NCI-H128 (cell line): ENCODE measurements at regions not wholly inside any gene's neighbourhood (a gene's known extent, or its start where the extent isn't known, plus 50 kb on each side); places are given as distances from the start of the nearest gene placed in this dataset.
"Not testable (repeated sequence)": the region's sequence is repeated elsewhere in the genome, so short reads cannot be mapped to it uniquely, and the experiment has no call there.

ENCODE experiments used
- DNase-seq: peaks from one replicate; lab custom pipeline; 2025; ENCODE audit not compliant: unreplicated experiment; lab: John Stamatoyannopoulos, UW

DNA sequence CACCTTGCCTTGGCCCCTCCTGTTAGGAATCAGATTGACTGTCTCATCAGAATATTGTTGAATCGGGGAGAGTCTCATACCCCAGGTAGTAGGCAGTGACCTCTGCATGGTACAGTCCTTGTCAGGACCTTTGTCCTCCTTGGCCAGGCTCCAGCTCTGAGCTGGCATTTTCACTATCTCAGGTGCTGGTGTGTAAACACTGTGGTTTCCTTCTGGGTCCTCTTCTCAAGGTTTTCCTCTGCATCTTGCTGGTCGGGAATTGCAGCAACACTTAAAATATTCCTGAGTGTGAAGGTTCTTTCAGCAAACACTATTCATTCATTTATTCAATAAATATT is 69.7 kb upstream of the TAMM41 start:
- DNase-seq = not testable (repeated sequence)

DNA sequence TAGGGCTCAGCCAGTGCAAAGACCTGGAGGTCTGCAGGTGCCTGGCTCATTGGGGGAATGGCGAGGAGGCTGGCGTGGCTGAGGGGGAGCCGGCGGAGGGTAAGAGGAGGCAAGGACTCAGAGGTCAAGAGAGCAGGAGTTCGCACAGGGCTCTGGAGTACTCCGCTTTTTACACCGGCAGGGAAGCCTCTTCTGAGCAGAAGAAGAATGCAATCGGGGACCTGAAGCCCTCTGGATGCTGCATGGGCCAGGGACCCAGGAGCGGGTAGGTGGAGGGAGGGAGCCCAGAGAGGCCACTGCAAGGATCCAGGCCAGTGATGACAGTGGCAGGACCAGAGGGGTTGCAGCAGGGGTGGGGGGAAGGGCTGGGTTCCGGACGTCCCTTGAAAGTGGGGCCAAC is 70.4 kb upstream of the TAMM41 start:
- no peak for DNase-seq

DNA sequence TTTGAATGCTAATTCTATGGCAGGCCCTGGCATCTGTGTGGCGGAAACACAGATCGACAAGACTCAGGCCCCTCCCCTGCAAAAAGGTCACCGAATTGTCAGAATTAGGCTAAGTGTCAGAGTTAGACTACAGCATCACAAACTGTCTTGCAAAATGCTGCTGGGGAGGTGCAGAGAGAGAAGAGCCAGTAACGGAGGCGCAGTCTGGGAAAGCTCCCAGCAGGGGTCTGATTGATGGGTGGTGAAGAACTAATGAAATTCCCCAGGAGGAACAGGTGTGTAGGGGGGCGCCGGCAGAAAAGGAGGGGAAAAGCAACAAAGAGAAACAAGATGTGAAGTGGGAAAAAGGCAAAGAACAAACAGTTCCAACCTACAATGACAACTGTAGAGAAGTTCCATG is 72.7 kb upstream of the TAMM41 start:
- no peak for DNase-seq

DNA sequence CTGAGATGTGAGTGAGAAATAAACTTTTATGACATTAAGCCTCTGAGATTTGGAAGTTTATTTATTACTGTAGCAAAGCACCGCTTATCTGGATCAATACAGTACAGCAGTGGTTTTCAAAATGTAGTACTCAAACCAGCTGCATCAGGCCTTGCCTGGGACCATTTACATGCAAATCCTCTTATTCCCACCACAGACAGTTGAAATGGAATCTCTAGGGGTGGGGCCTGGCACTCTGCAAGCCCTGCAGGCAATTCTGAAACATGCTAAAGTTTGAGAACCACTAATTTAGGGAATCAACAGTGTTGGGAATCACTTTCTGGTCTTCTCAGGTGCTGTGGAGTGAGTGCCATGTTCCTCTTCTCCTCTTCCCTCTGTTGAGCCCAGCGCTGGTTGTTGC is 77.8 kb upstream of the TAMM41 start:
- DNase-seq = no peak

DNA sequence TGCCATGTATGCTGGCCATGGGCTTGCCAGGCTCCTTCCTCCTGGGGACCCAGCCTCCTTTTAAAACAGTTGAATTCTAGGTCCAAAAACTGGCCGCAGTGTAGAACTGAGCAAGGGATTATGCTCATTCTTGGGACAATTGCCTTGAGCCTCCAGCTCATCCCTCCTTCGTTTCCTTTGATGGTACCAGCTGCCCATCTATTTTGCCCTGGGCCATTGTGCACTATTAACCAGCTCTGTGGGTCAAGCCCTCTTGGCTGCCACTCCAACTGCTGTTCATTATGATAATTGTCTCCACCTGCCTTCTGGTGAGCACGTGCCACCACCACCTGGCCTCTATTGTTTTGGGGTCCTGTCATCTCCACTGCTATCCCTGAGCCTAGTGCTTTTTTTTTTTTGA is 75.8 kb upstream of the SYN2 start:
- DNase-seq = no peak

DNA sequence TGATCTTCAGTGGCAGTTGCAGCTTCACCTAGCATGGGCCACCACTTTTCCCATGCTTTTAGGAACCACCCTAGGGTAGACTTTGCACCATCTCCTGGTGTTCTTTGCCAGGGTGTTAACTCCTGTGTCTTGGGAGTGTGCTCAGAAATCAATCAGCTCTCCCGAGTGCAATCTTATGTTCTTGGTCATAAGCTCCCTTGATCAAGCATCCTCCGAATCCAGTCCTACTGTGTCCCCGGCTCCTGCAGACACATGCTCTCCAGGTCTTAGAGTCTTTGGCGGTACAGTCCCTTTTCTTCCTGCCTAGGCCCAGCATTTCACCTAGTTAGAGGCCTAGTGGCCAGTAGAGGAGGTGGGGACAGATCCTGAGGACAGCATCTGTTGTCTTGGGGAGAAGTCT is 74.7 kb upstream of the SYN2 start:
- DNase-seq = no peak

DNA sequence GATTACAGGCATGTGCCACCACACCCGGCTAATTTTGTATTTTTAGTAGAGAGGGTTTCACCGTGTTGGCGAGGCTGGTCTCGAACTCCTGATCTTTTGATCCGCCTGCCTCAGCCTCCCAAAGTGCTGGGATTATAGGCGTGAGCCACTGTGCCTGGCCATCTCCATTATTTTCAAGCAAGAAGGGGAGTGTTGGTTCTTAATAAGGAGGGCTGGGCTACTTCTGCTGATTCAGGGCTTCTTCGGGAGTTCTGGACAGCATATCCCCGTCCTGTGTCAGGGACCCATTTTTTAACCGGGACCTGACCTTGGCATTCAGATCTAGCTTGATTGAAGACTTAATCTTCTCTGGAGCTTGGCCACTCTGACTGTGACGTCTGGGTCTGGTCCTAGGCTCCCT is 74.1 kb upstream of the SYN2 start:
- no peak for DNase-seq

DNA sequence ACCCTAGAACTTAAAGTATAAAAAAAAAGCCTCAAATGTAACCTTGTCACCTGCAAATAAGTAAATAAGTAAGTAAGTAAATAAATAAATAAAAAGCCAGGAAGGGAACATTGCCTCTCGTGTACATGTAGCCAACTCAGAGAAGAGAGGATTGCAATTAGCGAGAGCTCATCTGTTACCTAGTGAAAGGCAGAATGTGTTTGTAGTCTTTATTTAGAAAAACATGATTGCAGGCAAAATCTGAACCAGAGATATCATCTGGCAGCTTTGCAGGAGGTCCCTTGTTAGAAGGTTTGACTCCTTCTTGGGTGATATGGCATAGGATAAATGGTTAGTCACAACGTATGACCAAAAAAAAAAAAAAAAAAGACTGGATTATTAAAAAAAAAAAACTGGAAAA is 71.6 kb upstream of the SYN2 start:
- DNase-seq = no peak

DNA sequence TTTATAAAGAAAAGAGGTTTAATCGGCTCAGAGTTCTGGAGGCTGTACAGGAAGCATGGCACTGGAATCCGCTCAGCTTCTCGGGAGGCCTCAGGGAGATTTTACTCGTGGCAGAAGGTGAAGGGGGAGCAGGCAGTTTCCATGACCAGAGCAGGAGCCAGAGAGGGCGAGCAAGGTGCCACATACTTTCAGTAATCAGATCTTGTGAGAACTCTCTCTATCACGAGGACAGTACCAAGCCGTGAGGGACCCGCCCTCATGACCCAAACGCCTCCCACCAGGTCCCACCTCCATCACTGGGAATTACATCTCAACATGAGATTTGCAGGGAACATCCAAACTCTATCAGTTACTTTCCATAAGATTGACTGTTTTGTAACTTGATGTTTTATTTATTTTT is 70.7 kb upstream of the SYN2 start:
- no peak for DNase-seq

DNA sequence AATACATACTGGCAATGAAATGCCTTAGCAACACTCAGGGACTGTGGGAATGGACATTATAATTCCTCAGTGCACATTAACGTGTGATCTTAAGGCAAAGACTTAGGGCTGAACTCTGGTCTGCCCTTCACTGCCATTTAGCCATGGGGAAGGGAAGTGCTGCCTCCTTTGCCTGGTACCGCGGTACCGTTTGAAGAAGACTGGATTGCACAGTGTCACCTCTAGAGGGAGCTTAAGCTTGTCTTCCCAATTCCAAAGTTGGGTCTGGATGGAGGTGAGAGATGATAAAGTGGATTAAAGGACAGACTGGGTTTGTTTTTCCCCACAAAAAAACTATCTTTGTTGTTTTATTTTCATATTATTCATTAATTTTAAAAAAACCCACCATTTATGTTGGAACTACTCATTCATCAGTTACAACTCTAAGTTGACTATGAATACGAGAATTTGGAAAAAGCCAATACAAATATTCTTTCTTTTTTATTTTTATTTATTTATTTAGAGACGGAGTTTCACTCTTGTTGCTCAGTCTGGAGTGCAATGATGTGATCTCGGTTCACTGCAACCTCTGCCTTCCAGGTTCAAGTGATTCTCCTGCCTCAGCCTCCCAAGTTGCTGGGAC is 60.0 kb upstream of the SYN2 start:
- DNase-seq = no peak

DNA sequence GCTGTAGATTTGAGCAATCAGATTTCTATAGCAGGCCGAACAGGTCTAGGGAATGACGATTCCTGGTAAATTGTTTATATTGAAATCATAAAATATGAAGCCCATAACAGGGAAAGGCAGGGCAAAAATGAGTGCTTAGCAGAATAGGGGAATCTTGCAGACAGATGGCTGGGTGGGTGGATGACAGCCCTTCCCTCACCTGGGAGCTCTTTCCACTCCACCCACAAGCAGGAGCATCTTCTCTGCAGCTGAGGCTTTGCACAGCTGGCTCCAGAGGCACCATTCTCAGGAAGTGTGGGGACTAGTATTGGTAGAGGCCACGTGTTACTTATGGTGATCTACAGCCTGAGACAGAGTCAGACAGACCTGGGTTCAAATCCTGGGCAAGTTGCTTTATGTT is 55.9 kb upstream of the SYN2 start:
- DNase-seq = no peak

DNA sequence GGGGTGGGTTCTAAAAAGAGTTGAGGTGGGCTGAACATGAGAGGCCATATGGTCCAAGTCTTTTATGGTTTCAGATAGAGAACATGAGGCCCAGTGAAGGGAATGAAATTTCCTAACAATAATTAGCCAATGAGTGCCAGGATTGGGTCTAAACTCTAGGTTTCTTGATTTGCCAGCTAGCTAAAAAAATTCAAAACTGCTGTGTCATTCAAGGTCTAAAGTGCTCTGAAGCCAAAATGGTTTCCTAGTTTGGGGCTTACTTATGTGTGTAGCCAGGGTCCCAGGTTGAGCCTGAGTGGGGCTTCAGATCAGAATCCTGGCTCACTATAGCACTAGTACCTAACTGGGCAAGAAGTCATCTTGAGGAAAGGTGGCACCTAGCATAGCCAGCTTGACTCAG is 55.3 kb upstream of the SYN2 start:
- DNase-seq = no peak

DNA sequence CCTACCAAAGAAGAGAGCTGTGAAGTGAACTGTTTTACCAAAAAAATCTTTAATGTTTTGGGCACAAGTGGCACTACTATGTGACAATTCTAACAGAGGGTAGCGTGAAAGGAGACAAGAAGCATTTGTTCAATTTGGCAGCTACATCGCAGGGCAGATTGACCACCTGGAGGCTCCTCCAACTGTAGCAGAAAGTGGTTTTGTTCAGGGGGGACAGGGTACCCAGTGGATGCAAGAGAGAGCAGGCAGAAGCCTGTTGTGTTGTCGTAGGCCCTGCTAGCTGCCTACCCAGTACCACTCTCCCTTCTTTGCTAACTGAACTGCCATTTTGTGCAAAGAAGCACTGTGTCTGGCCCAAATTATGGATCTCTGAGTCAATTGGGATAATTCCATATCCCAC is 54.8 kb upstream of the SYN2 start:
- DNase-seq = no peak

DNA sequence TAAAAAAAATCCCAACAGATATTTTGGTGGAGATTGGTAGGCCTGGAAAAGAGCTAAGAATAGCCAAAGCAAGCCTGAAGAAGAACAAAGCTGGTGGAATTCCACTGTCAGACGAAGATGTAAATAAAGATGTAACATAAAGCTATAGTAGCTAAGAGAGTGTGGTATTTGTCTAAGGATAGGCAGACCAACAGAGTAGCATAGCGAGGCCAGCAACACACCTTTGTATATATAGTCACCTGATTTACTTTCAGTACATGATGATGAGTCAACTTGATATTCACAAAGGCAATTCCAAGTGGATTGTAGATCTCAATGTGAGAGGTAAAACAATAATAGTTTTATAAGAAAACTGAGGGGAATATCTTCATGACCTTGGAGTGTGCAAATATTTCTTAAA is 53.6 kb upstream of the SYN2 start:
- DNase-seq = no peak

DNA sequence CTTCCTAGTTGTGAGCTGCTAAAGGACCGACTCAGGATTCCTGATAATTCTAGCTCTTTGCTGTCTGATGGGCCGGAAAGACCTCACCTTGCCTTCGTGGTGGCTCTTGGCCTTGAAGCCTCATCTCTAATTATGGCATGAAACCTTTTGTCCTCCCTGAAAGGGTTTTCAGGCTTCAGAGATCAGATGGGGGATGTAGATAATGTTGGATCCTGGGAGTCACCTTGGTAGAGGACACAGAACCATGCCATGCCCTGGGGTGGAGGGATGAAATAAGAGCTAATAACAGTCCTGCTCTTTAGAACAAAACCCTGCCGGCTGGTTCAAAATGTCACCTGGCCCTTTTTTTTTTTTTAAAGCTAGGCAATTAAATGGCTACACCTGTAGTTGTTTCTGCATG is 50.8 kb upstream of the SYN2 start:
- no peak for DNase-seq

DNA sequence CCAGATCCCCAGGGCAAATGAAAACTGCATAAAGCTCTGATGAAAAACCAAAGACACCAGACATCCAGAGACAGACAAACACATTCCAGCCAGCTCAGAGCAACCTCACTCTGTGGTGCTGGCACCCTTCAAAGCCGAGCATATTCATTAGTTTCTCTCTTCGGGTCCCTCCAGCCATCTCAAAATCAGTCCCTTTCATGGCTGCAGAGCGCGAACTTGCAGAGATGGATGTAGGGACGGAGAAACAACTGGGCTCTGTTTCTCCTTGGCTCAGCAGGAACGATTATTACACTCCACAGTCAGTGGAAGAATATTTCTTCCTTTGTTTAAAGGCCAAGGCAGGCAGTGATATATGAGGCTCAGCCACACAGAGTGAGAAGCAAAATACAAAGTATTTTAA is 50.4 kb upstream of the SYN2 start:
- DNase-seq = no peak

DNA sequence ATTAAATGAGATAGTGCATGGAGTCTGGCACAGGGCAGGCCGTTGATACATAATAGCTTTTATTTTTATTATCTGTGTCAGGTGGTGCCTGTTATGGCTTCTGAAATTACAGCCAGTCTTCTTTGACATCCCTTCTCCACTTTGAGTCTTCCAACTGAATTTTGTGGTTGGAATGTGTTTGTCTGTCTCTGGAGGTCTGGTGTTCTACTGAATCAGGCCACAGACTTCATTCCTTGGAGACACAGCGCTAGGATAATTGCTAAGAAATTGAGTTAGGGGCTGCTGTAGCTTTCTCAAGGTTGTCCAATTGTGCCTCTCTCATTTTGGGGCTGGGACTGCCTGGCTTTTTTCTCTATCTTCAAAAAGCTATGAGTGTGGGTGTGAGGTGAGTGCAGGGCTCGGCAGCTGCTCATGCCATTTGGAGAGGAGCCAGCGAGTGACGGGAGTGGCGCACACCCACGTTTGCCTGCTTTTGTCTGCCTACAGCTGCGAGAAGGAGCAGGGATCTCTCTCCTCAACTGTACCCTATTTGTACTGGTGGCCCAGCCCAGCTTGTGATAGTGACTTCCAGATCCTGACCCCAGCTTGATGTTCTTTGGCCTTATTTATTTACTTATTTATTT is 49.8 kb upstream of the SYN2 start:
- peak; percentile 38 for DNase-seq
